Neutrophil (primary cell): ENCODE measurements at regions not wholly inside any gene's neighbourhood (a gene's known extent, or its start where the extent isn't known, plus 50 kb on each side); places are given as distances from the start of the nearest gene placed in this dataset.

Experiments used
- H3K27ac ChIP-seq: fragments of 200-600 bp; sonication (generic); 2 replicates; pipeline ENCODE4 v1.5.1; 2016; ENCODE audit warnings: mild to moderate bottlenecking, moderate library complexity
- H3K27me3 ChIP-seq: fragments of 200-600 bp; sonication (generic); 2 replicates; pipeline ENCODE4 v1.6.0; 2016; ENCODE audit warnings: mild to moderate bottlenecking
- H3K36me3 ChIP-seq: fragments of 200-600 bp; sonication (generic); 2 replicates; pipeline ENCODE4 v1.5.1; 2017
- H3K4me1 ChIP-seq, 2 experiments: fragments of 200-600 bp in 1 of 2; sonication (generic) in 1 of 2; 1 replicate in 1 of 2; 2 replicates in 1 of 2; pipeline versions ENCODE4 v1.5.1 to v1.6.1; 2013 to 2016; ENCODE audit warnings: low read depth in 1 of 2, low read length in 1 of 2, mild to moderate bottlenecking in 1 of 2, moderate library complexity in 1 of 2; ENCODE audit not compliant: control insufficient read depth in 1 of 2, insufficient read depth in 1 of 2
- H3K4me3 ChIP-seq, 2 experiments: fragments of 200-600 bp in 1 of 2; sonication (generic) in 1 of 2; 1 replicate in 1 of 2; 2 replicates in 1 of 2; pipeline ENCODE4 v1.5.1; 2013 to 2016; ENCODE audit warnings: low read depth in 1 of 2, low read length in 1 of 2, mild to moderate bottlenecking in 1 of 2, moderate library complexity in 1 of 2
- H3K9me3 ChIP-seq: fragments of 200-600 bp; sonication (generic); 2 replicates; pipeline ENCODE4 v1.5.1; 2016
- CTCF ChIP-seq: fragments of 200-600 bp; sonication (generic); IDR thresholded peaks from 2 replicates; pipeline ENCODE4 v1.5.1; 2016; ENCODE audit warnings: antibody characterized with exemption

GRCh38 chr21:41622831-41623548 is 115.0 kb upstream of the TMPRSS2 start:
- TF ChIP-seq CTCF = no peak
- H3K36me3 ChIP-seq = no peaks in the 10 kb centered on the region
- H3K27ac ChIP-seq = no peak overlapping the region

GRCh38 chr21:41622201-41622600 is 114.2 kb upstream of the TMPRSS2 start:
- TF ChIP-seq CTCF = no peak
- no peaks in the 10 kb centered on the region for H3K4me1 ChIP-seq

More at GRCh38 chr21:41622831-41623548, 115.0 kb upstream of the TMPRSS2 start:
- Histone ChIP-seq H3K4me1 (no peaks in the 10 kb centered on the region), H3K27me3 (peaks cover 37% of the 10 kb centered on the region), H3K4me3 (no peak overlapping the region), H3K9me3 (no peaks in the 10 kb centered on the region)

GRCh38 chr21:41621513-41621912 is 113.6 kb upstream of the TMPRSS2 start:
- no peak overlapping the region for H3K27ac ChIP-seq
- no peaks in the 10 kb centered on the region for H3K9me3 ChIP-seq
- no peak for TF ChIP-seq CTCF
- peaks cover 39% of the 10 kb centered on the region for H3K27me3 ChIP-seq
- no peaks in the 10 kb centered on the region for H3K4me1 ChIP-seq
- H3K4me3 ChIP-seq = no peak overlapping the region
- no peaks in the 10 kb centered on the region for H3K36me3 ChIP-seq

More at GRCh38 chr21:41622201-41622600, 114.2 kb upstream of the TMPRSS2 start:
- H3K27me3 ChIP-seq = peaks cover 37% of the 10 kb centered on the region
- no peak overlapping the region for H3K27ac ChIP-seq
- H3K36me3 ChIP-seq = no peaks in the 10 kb centered on the region
- H3K9me3 ChIP-seq = no peaks in the 10 kb centered on the region
- no peak overlapping the region for H3K4me3 ChIP-seq

- H3K4me3 ChIP-seq = no peak overlapping the region
- no peak for TF ChIP-seq CTCF
- no peaks in the 10 kb centered on the region for H3K9me3 ChIP-seq
- no peak overlapping the region for H3K27ac ChIP-seq
- no peaks in the 10 kb centered on the region for H3K36me3 ChIP-seq
- H3K27me3 ChIP-seq = peaks cover 44% of the 10 kb centered on the region
- H3K4me1 ChIP-seq = no peaks in the 10 kb centered on the region
These were observed 113.0 kb upstream of the TMPRSS2 start for GRCh38 chr21:41620982-41621381.

- H3K27ac ChIP-seq = no peak overlapping the region
- peaks cover 41% of the 10 kb centered on the region for H3K27me3 ChIP-seq
- H3K4me3 ChIP-seq = no peak overlapping the region
- no peaks in the 10 kb centered on the region for H3K4me1 ChIP-seq
- H3K36me3 ChIP-seq = no peaks in the 10 kb centered on the region
- H3K9me3 ChIP-seq = no peaks in the 10 kb centered on the region
- TF ChIP-seq CTCF = no peak
These were observed 112.6 kb upstream of the TMPRSS2 start for GRCh38 chr21:41620541-41620940.
